ENCODE measurements at regions not wholly inside any gene's neighbourhood (a gene's known extent, or its start where the extent isn't known, plus 50 kb on each side); places are given as distances from the start of the nearest gene placed in this dataset.

GRCh38 chr11:30089921-30090320, 73.1 kb upstream of the KCNA4 start:
- Mint-ChIP-seq H3K9me3 (no peaks in the 10 kb centered on the region), H3K27me3 (ENCODE audit: low read depth, poor library complexity) (peaks cover 8% of the 10 kb centered on the region), H3K4me1 (no peaks in the 10 kb centered on the region), H3K27ac (no peak overlapping the region), H3K4me3 (no peak overlapping the region), H3K36me3 (ENCODE audit: low read depth) (no peaks in the 10 kb centered on the region)
- no peak for DNase-seq
- no peak for TF ChIP-seq CTCF (IDR thresholded peaks at IDR 0.05)

DNA sequence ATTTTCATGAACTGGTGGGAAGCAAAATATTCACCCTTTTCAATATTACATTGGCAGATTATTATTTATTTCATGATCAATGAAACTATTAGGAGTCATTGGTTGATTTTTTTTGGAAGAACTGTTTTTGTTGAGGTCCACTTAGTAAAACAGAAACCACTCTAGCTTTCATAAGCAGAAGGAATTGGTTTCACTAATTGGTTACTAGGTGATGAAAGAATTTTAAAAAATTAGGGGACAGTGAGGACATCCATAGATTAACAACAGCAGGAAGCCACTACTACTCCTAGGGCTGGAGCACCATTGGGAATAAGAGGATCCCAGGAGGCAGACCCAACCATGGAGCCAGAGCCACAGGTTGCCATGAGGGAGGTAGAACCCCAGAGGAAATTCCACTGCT, 74.4 kb upstream of the KCNA4 start:
- DNase-seq = no peak
- no peak overlapping the region for H3K4me3 Mint-ChIP-seq
- H3K4me1 Mint-ChIP-seq = no peaks in the 10 kb centered on the region
- no peaks in the 10 kb centered on the region for H3K9me3 Mint-ChIP-seq
- peaks cover 8% of the 10 kb centered on the region for H3K27me3 Mint-ChIP-seq (ENCODE audit: low read depth, poor library complexity)
- H3K27ac Mint-ChIP-seq = no peak overlapping the region
- TF ChIP-seq CTCF (IDR thresholded peaks at IDR 0.05) = no peak
- H3K36me3 Mint-ChIP-seq (ENCODE audit: low read depth) = no peaks in the 10 kb centered on the region

DNA sequence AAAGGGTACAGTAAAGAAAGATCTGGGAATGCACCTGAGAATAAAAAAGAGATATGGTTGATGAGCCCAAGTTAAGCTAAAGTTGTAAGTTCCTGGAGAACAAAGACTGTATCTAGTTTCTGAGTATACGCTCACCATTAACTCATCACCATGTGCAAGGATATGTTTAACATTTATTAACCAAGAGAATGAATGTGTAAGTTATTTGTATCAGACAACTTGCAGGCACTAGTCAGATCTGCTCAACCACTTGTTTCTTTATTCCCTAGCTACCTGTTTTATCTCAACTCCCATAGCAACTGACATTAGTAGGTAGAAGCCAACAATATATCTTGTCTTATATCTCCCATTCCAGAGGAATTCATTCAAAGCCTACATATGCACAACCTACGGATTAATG, 74.9 kb upstream of the KCNA4 start:
- TF ChIP-seq CTCF (IDR thresholded peaks at IDR 0.05) = no peak
- no peaks in the 10 kb centered on the region for H3K36me3 Mint-ChIP-seq (ENCODE audit: low read depth)
- no peak overlapping the region for H3K4me3 Mint-ChIP-seq
- peaks cover 8% of the 10 kb centered on the region for H3K27me3 Mint-ChIP-seq (ENCODE audit: low read depth, poor library complexity)
- no peaks in the 10 kb centered on the region for H3K4me1 Mint-ChIP-seq
- DNase-seq = no peak
- no peaks in the 10 kb centered on the region for H3K9me3 Mint-ChIP-seq
- no peak overlapping the region for H3K27ac Mint-ChIP-seq

DNA sequence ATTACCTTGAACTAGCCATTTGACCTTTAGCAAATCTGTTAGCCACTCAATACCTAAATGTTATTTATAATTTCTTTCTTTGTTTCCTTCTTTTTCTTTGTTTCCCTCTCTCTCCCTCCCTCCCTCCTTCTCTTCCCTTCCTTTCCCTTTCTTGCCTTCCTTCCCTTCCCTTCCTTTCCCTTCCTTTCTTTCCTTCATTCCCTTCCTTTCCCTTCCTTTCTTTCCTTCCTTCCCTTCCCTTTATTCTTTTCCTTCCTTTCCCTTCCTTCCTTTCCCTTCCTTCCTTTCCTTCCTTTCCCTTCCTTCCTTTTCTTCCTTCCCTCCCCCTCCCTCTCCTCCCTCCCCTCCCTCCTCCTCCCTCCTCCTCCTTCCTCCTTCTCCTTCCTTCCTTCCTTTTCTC, 75.7 kb upstream of the KCNA4 start:
- Mint-ChIP-seq H3K36me3 (ENCODE audit: low read depth) (no peaks in the 10 kb centered on the region), H3K9me3 (no peaks in the 10 kb centered on the region), H3K27ac (no peak overlapping the region), H3K4me1 (no peaks in the 10 kb centered on the region), H3K4me3 (no peak overlapping the region), H3K27me3 (ENCODE audit: low read depth, poor library complexity) (peaks cover 12% of the 10 kb centered on the region)
- no peak for TF ChIP-seq CTCF (IDR thresholded peaks at IDR 0.05)
- DNase-seq = no peak

DNA sequence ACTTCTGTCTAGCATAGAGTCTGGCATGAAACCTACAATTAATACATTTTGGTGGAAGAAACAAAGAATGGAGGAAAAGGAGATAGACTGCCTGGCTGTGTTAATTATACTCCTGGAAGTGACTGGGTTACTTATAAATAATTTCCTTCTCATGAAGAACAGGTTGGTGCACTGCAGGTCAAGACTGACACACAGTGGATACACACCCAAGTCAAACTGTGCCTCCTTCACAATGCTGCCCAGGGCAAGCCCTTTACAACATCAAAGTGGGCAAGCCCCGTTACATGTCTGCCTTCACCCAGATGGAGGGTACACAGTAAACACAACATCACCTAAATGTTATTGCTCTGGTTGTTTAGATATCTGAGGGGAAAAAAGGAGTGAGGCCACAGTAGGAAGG, 83.7 kb upstream of the KCNA4 start:
- Mint-ChIP-seq H3K27ac (no peak overlapping the region), H3K9me3 (no peaks in the 10 kb centered on the region), H3K4me3 (no peak overlapping the region), H3K36me3 (ENCODE audit: low read depth) (no peaks in the 10 kb centered on the region), H3K27me3 (ENCODE audit: low read depth, poor library complexity) (peaks cover 6% of the 10 kb centered on the region), H3K4me1 (no peaks in the 10 kb centered on the region)
- DNase-seq = no peak
- TF ChIP-seq CTCF (IDR thresholded peaks at IDR 0.05) = no peak

GRCh38 chr11:30106222-30107181, 89.7 kb upstream of the KCNA4 start:
- Mint-ChIP-seq H3K27me3 (ENCODE audit: low read depth, poor library complexity) (peaks cover 3% of the 10 kb centered on the region), H3K4me3 (no peak overlapping the region), H3K9me3 (no peaks in the 10 kb centered on the region), H3K27ac (no peak overlapping the region), H3K4me1 (peaks cover 4% of the 10 kb centered on the region), H3K36me3 (ENCODE audit: low read depth) (no peaks in the 10 kb centered on the region)
- no peak for DNase-seq
- TF ChIP-seq CTCF (IDR thresholded peaks at IDR 0.05) = no peak
